Middle frontal gyrus (tissue), 1 donor: ENCODE measurements at regions not wholly inside any gene's neighbourhood (a gene's known extent, or its start where the extent isn't known, plus 50 kb on each side); places are given as distances from the start of the nearest gene placed in this dataset.
"Not testable (repeated sequence)": the region's sequence is repeated elsewhere in the genome, so short reads cannot be mapped to it uniquely, and the experiment has no call there.

ENCODE experiments used
- DNase-seq: peaks from one replicate; pipeline ENCODE4 v3.0.0-alpha.2; 2015; ENCODE audit warnings: low spot score; ENCODE audit errors: extremely low spot score

DNA sequence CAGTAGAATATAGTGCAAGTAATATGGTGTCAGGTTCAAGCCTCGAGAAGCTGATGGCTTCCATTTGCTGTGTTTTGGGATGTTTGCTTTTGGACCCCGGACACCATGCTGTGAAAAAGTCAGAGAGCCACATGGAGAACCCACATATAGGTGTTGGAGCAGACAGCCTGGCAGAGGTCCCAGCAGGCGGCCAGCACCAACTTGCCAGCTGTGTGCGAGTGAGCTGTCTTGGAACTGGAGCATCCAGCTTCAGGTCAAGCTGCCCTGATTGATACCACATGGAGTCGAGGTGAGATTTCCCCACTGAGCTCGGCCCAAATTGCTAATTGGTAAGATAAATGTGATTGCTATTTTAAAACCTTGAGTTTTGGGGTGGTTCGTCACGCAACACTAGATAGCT, 185.7 kb upstream of the TBL1XR1 start:
- no peak for DNase-seq

DNA sequence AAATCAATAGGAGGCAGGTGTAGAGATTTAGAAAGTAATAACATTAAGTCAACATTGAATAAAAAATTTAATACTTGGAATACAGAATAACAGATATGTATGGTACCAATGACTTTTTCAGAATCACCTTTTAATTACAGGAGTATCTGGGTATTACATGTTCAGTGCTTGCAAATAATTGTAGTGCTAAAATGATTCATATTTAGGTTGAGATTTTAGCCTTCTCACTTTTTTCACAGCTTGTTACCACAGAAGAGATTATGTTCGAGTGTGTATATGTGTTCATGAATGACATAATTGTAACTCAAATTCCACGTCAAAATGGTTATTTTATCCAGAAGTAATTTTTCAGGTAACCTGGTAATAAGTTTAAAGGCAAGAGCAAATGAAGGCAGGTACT, 187.9 kb upstream of the TBL1XR1 start:
- DNase-seq, result no peak

DNA sequence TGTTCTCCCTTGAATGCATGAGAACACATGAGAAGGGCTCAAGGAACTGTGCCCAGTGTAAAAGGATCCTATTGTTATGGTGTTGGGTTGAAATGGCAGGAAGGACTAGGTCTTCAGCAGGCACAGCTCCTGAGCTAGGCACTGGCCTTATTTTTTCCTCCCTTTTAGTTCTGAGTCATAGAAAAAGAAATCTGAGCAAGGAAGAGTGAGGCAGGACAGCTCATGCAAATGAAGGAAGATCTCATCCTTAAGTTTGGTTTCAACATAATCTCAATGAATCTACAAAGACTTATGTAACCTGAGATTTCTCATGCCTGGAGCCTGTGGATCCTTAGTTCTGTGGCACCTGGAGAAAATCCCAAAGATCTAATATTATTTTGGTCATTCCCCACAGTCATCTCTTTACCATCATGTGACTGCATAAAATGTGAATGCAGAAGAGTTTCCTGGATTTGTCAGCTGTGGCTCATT, 188.6 kb upstream of the TBL1XR1 start:
- no peak for DNase-seq

DNA sequence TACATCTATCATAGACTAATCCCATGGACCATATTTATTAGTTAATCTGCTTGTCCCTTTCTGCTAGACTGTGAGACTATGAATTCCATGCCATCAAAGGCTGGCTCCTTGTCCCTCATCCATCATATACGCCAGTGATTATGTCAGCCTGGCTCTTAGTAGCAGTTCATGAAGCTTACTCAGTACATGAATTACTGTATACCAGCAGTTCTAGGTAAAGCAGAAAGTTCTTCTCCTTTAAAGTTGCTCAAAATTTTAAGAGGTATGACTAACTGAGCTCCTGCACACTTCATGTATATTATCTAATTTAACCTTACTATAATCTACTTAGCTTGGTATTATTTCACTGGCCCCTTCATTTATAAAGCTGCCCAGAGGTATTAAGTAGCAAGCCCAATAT, 190.9 kb upstream of the TBL1XR1 start:
- no peak for DNase-seq

DNA sequence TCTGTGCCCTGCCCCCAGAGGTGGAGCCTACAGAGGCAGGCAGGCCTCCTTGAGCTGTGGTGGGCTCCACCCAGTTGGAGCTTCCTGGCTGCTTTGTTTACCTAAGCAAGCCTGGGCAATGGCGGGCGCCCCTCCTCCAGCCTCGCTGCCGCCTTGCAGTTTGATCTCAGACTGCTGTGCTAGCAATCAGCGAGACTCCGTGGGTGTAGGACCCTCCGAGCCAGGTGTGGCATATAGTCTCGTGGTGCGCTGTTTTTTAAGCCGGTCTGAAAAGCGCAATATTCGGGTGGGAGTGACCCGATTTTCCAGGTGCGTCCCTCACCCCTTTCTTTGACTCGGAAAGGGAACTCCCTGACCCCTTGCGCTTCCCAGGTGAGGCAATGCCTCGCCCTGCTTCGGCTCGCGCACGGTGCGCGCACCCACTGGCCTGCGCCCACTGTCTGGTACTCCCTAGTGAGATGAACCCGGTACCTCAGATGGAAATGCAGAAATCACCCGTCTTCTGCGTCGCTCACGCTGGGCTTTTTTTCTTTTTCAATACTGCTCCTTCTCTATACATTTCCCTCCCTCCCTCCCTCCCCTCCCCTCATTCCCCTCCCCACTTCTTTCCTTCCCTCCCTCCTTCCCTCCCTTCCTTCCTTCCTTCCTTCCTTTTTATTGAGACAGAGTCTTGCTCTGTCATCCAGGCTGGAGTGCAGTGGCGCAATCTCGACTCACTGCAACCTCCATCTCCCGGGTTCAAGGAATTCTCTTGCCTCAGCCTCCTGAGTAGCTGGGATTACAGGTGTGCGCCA, 197.1 kb upstream of the TBL1XR1 start:
- DNase-seq, result not testable (repeated sequence)

DNA sequence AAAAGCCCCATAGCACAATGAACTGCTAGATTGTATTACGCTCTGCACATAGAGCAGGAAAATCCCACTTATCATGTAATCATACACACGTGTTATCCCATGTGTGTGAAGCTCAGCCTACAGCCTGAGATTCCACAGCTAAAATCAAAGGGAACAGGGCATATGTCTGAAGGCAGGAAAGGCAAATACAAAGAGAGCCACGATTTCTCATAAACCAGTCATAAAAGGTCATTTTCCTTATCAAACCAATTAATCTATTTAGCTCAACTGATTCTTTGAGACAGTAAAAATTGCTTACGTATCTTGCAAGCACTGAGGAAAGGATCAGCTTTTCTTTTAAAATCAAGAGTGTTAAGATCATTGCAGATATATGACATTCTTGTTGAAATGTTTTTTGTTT, 199.5 kb upstream of the TBL1XR1 start:
- DNase-seq, result no peak

DNA sequence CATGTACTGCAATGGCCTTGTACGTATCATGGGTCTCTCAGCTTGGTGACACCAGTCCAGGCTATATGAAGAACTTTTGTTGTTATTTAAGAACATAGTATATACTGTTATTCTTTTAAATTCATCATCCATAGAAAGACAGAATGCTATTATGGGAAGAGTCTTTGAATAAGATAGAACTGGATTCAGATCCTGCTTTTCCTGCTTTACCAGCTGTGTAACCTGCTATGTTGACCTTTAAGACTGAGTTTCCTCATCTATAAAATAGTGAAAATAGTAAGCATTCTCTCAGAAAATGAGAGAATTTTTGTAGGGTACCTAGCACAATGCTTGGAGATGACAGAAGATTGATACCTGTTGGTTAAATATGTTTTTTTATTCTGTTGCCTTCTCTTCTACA, 204.1 kb upstream of the TBL1XR1 start:
- no peak for DNase-seq

DNA sequence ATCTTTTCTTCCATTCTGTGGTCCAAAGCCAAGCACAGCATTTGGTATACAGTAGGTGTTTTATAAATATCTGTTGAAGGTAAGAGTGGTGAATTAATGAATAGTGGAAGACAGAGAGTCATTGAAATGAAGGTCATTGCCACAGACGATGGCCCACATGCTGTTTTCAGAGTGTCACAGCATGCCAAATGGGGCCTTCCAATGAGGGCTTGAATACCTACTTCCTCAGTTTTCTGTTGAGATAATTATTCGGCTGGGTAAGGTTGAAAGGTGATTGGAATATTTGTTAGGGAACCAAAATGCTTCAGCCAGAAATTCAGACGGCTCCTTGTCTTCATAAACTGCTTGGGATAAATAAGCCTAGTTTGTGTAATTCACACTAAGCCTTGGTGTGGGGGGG, 205.3 kb upstream of the TBL1XR1 start:
- no peak for DNase-seq

DNA sequence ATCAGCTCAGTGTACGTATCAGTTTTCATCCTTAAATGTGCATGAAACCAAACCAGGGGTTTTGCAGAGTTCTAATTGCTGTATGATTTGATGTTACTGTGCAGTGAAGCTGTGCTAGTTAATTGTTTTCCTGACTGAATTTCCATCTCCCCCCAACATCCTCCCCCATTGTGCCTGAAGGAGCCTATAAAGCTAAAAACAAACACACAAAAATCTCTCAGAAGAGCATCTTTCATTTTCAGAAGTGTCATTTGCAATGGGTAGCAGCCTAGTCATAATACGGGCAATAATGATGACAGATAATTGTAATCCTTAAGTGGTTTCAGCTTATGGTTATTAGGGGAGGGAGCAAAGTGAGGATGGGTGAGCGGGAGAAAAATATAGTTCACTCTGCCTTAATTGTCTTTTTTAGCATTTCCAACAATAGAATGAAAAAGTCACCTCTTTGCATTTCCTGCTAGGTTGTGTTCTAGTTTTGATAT, 207.9 kb upstream of the TBL1XR1 start:
- no peak for DNase-seq

DNA sequence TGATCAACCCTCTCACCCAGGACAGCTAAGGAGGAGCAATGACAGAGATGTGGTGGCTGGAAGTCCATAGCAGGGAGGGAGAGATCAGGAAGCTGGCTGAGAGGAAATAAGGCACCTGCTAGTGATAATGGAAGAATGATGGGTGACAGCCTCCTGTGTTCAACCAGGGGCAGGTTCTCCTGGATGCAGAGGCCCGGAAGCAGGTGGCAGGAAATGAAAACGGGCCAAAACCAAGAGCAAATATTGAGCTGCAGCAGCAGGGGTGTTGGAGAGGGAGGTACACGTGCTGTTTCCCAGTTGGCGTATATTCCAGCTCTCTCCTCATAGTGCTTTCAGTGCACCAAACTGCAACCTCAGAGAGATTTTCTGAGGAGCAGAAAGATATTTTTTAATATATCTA, 213.4 kb upstream of the TBL1XR1 start:
- no peak for DNase-seq

DNA sequence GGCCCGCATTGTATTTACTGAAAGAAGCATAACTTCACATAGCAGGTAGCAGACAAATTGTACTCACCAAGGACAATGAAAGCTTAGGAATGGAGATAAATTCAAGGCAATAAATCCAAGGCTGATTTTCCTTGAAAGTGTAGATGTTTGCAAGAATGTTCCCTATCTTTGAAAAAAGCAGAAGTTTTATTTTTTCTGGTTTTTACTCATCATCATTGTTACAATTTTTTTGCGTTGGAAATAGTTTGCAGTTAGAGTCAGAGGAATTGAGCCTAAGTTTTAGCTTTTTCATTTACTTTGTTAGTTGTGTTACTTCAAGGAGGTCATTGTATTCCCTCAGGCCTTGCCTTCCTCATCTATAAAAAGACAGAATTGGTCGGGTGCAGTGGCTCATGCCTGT, 213.9 kb upstream of the TBL1XR1 start:
- DNase-seq, result no peak

DNA sequence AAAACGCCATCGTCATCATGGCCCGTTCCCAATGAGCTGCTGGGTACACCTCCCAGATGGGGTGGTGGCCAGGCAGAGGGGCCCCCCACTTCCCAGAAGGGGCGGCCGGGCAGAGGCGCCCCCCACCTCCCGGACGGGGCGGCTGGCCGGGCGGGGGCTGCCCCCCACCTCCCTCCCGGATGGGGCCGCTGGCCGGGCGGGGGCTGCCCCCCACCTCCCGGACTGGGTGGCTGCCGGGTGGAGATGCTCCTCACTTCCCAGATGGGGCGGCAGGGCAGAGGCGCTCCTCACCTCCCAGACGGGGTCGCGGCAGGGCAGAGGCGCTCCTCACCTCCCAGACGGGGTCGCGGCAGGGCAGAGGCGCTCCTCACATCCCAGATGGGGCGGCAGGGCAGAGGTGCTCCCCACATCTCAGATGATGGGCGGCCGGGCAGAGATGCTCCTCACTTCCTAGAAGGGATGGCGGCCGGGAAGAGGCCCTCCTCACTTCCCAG, 215.4 kb upstream of the TBL1XR1 start:
- not testable (repeated sequence) for DNase-seq

DNA sequence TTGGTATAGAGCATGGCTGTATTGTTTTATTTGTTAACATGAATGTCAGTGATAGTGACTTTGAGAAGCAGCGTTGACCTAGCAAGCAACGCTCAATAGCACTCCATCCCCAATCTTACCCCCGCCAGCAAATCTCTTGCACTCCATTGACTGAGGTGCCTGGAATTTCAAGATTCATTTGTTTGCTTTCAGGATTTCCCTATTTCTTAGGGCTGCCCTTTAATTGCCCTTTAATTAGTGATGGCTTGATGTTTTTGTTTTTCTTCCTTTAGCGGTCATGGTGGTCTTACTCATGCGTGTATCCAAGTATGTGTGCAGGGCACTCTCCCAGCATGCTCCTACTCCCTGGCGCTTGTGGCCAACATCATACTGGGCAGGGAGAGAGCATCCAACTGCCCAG, 216.8 kb upstream of the TBL1XR1 start:
- no peak for DNase-seq

DNA sequence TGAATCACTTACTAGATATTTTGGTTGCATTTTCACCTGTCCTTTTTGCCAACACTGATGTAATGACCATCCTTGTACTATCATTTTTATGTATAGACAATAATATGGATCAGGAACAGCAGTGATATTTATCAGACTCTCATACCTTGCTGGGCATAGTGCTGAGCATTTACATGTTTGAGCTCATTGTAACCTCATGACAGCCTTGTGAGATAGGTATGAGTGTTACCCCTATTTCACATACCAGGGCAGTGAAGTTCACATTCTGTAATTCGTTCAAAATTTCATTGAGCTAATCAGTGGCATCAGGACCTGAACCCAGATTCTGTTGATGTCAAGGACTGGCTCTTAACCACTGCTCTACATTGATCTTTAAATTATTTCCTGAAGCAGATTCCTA, 221.5 kb upstream of the TBL1XR1 start:
- DNase-seq, result no peak

DNA sequence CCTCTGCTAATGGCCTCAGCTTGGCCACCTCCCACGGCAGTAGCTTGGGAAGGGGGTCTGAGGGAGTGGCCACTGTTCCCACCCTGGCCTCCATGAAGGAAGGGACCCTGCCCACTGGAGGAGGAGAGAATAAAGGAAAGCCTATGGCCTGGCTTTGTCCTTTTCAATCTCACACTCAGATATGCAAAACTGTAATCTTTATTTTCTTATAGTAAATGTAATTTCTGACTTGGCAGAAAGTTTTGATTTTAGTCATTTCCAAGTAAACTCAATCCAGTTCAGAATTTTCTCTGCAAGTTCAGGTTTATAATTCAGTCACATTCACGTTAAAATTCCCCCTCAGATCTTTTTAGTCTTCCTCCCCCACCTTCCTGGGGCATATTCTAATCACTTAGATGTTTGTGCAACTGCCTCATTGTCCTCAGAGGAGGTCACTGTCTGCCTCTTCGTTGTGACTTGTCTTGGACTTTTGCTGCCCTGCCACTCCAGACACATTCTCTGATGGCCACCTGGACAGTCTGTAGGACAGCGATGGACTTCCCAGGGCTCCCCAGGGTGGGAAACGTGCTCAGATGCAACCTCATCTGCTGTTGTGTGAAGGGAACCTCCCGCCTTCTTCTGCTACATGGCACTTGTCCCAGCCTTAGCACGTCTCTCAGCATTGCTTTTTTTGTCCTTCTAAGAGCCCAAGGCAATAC, 222.8 kb upstream of the TBL1XR1 start:
- DNase-seq, result no peak

DNA sequence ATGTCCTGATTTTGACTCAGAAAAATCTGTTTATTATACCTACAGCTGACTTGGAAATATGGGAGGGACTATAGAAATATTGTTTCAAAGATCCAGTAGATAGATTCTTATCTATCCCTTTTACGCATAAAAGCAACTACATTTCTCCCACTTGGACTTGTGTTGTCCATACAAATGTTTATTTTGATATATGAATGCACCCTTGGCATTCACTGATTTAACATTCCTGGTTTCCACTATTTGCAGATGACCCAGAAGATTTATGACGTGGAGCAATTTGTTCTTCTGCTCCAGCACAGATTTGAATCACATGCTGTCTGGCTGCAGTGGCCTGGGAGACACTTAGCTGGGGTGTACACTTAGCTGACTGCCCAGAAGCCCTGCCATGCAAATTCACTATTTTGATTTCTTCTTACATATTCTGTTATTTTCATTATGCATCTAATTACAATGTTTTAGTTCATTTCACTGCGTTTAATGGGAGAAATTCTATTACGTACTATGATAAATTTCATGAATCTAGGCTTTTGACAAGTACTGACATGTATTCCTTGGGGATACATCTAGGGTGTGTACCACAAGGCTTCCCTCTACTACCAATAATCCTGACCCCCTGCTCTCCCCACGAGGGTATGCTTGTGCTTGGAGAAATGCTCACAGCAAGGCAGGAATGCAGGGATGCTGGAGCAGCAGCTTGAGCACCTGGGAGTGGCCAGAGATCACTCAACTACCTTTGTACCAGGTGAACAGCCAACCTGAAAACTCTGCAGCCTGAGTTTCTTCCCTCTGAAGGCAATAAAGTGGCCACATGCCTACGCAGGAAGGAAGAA, 223.6 kb upstream of the TBL1XR1 start:
- no peak for DNase-seq

DNA sequence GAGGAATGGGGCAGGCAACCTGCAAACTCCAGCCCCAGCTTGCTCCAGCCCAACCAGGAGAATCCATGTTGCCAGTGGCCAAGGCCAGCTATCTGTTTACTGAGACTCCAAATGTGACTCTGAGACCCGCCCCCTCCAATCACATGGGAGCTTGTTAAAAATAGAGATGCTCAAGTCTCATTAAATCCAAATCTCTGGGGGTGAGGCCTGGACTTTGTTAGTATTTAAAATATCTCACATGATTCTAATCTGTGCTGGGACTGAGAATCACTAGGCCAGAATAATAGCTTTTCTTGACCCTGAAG, 224.2 kb upstream of the TBL1XR1 start:
- no peak for DNase-seq

DNA sequence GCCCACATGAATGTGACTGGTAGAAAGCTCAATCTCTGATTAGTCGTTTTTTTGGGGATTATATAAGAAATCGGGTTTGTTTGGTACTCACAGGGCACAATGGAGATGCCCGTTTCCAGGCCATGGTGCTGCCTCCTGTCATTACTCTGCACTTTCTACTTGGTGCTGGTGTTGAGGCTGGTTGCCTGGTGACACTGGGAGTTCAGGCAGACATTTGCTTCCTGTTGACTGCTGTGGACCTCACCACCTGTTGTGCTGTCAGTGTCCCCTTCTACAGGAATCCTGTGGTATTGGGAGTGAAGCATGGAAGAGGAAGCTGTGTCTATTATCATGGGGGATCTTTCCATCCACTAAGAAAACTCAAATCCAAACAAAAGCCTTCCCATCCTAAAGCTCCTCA, 227.2 kb upstream of the TBL1XR1 start:
- no peak for DNase-seq

DNA sequence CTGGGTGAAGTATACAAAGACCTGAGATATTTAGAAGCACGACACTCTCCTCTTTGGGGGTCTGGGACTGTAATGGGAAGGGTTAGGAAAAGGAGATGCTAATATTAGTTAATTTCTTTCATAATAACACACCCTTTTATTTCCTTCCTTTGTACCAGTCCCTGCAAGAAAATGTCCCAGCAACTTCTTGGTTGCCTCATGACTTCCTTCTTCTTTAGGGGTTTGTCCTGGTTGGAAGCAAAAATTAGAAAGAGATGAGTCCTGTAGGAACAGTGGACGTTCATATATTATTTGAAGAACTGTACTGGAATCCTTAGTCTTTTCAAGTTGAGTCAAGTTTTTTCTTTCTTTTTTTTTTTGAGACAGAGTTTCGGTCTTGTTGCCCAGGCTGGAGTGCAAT, 227.8 kb upstream of the TBL1XR1 start:
- DNase-seq, result no peak

DNA sequence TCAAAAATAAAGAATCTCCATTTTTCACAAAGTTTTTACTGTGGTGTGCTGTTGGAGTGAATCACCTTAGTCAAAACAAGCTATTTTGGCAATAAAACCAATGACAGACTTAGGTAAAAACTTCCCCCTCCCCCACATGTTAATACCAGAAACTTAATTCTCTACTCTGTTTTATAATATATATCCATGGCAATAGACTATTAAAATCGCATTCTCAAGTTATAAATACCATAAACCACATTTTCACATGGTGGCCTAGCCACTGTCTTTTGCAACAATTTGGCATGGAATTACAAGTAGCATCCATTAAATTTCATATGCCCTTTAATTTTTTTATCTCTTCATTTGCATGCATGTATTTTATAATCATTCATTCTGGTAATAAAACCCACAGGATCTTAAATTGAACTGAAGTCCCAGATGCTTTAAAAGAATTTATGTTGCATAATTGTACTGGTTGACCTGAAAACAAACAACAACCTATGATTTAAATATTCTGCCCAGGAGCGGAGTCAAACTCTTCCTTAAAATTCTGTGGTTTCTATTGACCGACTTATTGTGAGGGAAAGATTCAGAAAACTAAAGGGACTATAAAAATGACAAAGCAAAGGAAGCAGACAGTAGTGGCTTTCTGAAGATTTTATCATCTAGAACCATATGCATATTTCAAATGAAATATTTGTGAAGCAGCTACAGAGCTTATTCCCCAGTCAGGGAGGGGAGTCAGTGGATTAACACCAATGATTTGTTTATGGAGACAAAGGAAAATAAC, 229.0 kb upstream of the TBL1XR1 start:
- no peak for DNase-seq

DNA sequence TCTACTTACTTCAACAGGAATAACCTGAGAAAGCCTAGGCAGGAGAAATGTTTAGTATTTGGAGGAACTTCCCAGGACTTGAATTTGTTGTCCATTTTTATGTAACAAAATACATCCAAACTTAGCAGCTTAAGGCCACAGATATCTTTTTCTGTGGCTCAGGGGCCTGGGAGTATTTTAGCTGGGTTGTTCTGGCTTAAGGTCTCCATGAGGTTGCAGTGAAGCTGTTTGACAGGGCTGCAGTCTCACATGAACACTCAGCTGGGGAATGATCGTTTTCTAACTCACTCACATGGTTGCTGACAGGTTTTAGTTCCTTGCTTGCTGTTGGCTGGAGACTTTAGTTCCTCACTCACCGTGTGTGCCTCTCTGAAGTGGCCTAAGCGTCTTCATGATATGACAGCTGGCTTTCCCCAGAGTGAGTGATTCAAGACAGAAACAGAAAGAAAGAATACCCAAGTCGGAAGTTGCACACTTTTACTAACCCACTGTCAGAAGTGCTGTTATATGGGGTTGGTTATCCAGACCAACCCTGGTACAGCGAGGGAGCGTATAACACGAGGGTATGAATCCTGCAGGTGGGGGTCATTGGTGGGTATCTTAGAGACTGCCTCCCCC, 229.7 kb upstream of the TBL1XR1 start:
- DNase-seq, result no peak
